NCI-H146 treated with DMSO at 0.1 percent for 48 hours (cell line): ENCODE measurements at regions not wholly inside any gene's neighbourhood (a gene's known extent, or its start where the extent isn't known, plus 50 kb on each side); places are given as distances from the start of the nearest gene placed in this dataset.

Experiments
- DNase-seq: peaks from one replicate; lab custom pipeline; 2025; ENCODE audit not compliant: unreplicated experiment; lab: John Stamatoyannopoulos, UW

- no peak for DNase-seq
These were observed 59.6 kb upstream of the FRMD4B start for GRCh38 chr3:69445498-69445897.

- no peak for DNase-seq
These were observed 59.1 kb upstream of the FRMD4B start for GRCh38 chr3:69445024-69445423.

- DNase-seq = no peak
These were observed 57.6 kb upstream of the FRMD4B start for GRCh38 chr3:69443457-69443920.

- DNase-seq = no peak
These were observed 57.0 kb upstream of the FRMD4B start for GRCh38 chr3:69442771-69443311.

GRCh38 chr3:69441732-69442131 is 55.8 kb upstream of the FRMD4B start:
- DNase-seq = no peak

- no peak for DNase-seq
These were observed 55.2 kb upstream of the FRMD4B start for GRCh38 chr3:69441040-69441439.

GRCh38 chr3:69439643-69440270 is 53.9 kb upstream of the FRMD4B start:
- DNase-seq = no peak

- no peak for DNase-seq
These were observed 52.6 kb upstream of the FRMD4B start for GRCh38 chr3:69438476-69438875.

- no peak for DNase-seq
These were observed 49.7 kb upstream of the FRMD4B start for GRCh38 chr3:69435274-69436265.
